Cardiac muscle cell (in vitro differentiated cells and primary cell): ENCODE measurements at regions not wholly inside any gene's neighbourhood (a gene's known extent, or its start where the extent isn't known, plus 50 kb on each side); places are given as distances from the start of the nearest gene placed in this dataset.

ENCODE experiments used
- DNase-seq, 2 donors: peaks; one replicate each; pipeline versions ENCODE4 v3.0.0 to v3.0.0-alpha.2; 2010 to 2017; ENCODE audit warnings: low read depth in 1 of 2, low spot score in 1 of 2
- H3K27ac ChIP-seq: fragments of 200-600 bp; sonication (generic); 2 replicates; pipeline ENCODE4 v1.5.1; 2016
- H3K27me3 ChIP-seq: fragments of 200-600 bp; sonication (generic); 2 replicates; pipeline ENCODE4 v1.6.0; 2016; ENCODE audit warnings: control low read depth
- H3K36me3 ChIP-seq: fragments of 200-600 bp; sonication (generic); 2 replicates; pipeline ENCODE4 v1.5.1; 2016; ENCODE audit warnings: control low read depth
- H3K4me1 ChIP-seq: fragments of 200-600 bp; sonication (generic); 2 replicates; pipeline ENCODE4 v1.8.1; 2017; ENCODE audit warnings: low read depth, mild to moderate bottlenecking, mixed run types
- H3K4me3 ChIP-seq: fragments of 200-600 bp; sonication (generic); 2 replicates; pipeline ENCODE4 v1.5.1; 2016; ENCODE audit warnings: mild to moderate bottlenecking
- H3K9me3 ChIP-seq: fragments of 200-600 bp; sonication (generic); 2 replicates; pipeline ENCODE4 v1.5.1; 2017; ENCODE audit warnings: low read depth, mild to moderate bottlenecking, control low read depth
- TF ChIP-seq, protein P1 (sequence below): IDR thresholded peaks from 2 replicates; pipeline ENCODE4 v1.5.1; 2012; ENCODE audit warnings: low read depth, mild to moderate bottlenecking, low read length

DNA sequence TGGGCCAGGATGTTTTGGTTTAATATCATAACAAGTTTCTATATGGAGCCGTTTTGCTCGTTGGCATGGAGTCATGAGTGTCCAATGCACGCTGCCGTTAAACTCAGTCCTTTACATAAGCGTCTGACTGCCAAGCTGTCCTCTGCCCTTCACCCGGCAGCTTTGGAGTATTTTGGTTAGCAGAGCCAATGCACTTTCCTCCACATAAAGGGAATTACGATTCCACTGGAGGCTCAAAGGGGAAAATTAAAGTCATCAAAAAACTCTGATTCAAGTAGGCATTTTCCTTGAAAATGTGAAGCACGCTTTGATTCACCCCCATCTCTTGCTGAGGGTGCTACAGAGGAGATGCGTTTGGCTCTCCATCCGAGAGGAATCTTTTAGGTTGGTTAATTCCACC is 144.4 kb upstream of the ARGLU1 start:
- Histone ChIP-seq H3K27ac (no peak overlapping the region), H3K36me3 (no peaks in the 10 kb centered on the region), H3K9me3 (no peaks in the 10 kb centered on the region), H3K4me3 (no peak overlapping the region), H3K4me1 (no peaks in the 10 kb centered on the region), H3K27me3 (no peaks in the 10 kb centered on the region)
- no peak for DNase-seq
- TF ChIP-seq, protein P1, sequence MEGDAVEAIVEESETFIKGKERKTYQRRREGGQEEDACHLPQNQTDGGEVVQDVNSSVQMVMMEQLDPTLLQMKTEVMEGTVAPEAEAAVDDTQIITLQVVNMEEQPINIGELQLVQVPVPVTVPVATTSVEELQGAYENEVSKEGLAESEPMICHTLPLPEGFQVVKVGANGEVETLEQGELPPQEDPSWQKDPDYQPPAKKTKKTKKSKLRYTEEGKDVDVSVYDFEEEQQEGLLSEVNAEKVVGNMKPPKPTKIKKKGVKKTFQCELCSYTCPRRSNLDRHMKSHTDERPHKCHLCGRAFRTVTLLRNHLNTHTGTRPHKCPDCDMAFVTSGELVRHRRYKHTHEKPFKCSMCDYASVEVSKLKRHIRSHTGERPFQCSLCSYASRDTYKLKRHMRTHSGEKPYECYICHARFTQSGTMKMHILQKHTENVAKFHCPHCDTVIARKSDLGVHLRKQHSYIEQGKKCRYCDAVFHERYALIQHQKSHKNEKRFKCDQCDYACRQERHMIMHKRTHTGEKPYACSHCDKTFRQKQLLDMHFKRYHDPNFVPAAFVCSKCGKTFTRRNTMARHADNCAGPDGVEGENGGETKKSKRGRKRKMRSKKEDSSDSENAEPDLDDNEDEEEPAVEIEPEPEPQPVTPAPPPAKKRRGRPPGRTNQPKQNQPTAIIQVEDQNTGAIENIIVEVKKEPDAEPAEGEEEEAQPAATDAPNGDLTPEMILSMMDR, result no peak

DNA sequence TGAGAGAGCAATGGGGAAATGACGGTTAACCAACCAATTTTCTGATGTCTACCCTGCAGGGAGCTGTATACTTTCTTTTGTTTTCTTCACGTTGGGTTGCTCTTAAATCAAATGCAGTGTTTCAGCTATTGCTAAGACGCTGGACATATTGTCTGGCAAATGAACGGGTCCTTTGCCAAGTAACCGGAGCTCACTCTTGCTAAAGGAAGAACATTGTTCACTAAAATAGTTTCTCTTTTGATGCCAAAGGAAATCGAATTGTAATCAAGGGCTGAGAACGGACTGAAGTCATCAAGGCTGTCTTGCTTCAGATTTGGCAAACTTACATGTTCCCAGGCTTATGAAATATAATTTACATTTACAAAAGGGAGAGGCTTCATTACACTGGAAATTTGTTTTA is 142.3 kb upstream of the ARGLU1 start:
- Histone ChIP-seq H3K9me3 (no peaks in the 10 kb centered on the region), H3K4me1 (no peaks in the 10 kb centered on the region), H3K27ac (no peak overlapping the region), H3K4me3 (no peak overlapping the region), H3K36me3 (no peaks in the 10 kb centered on the region), H3K27me3 (no peaks in the 10 kb centered on the region)
- peak in 1 of 2 donors; percentile 43 for DNase-seq
- TF ChIP-seq, protein P1, result no peak

DNA sequence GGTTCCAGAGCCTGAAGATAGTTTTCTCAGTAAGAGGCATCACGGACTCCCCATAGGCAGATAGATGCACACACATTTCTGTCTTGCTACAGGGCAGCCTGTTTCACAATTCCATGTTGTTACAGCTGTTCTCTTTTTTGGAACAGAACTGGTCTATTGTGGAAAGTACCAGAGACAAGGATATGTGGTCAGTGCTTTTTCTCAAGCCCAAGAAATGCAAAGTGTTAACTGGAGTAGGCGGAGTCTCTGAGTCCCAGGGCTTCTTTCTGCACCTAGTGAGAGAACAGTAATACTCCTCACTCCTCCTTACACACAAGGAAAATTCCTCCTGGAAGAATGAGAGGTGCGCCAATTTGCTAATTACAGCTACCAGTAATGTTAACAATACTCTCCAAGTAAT is 141.6 kb upstream of the ARGLU1 start:
- H3K4me1 ChIP-seq, result no peaks in the 10 kb centered on the region
- peak in 1 of 2 donors; percentile 72 for DNase-seq
- no peaks in the 10 kb centered on the region for H3K9me3 ChIP-seq
- TF ChIP-seq, protein P1, result no peak
- H3K27me3 ChIP-seq, result no peaks in the 10 kb centered on the region
- H3K36me3 ChIP-seq, result no peaks in the 10 kb centered on the region
- H3K27ac ChIP-seq, result no peak overlapping the region
- no peak overlapping the region for H3K4me3 ChIP-seq

DNA sequence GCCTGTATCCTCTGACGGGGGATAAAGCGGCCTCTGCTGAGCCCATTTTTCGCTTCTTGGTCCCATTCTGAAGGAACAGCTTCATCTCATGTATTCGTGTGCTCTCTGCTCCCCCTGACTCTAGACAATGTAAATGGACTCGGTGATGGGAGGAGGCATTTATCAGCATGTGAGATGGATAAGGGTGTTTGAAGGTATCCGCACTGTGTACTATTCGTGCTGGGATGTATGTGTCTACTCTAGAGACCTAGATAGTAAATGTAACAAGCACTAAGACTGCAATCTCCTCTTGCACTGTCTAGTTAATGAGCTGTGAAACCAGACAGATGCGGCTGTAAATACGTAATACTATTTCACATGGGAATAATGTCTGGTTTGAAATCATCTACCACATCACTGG is 134.6 kb upstream of the ARGLU1 start:
- H3K36me3 ChIP-seq, result no peaks in the 10 kb centered on the region
- H3K9me3 ChIP-seq, result no peaks in the 10 kb centered on the region
- no peak overlapping the region for H3K4me3 ChIP-seq
- TF ChIP-seq, protein P1, result no peak
- no peak overlapping the region for H3K27ac ChIP-seq
- no peak for DNase-seq
- H3K4me1 ChIP-seq, result no peaks in the 10 kb centered on the region
- no peaks in the 10 kb centered on the region for H3K27me3 ChIP-seq

DNA sequence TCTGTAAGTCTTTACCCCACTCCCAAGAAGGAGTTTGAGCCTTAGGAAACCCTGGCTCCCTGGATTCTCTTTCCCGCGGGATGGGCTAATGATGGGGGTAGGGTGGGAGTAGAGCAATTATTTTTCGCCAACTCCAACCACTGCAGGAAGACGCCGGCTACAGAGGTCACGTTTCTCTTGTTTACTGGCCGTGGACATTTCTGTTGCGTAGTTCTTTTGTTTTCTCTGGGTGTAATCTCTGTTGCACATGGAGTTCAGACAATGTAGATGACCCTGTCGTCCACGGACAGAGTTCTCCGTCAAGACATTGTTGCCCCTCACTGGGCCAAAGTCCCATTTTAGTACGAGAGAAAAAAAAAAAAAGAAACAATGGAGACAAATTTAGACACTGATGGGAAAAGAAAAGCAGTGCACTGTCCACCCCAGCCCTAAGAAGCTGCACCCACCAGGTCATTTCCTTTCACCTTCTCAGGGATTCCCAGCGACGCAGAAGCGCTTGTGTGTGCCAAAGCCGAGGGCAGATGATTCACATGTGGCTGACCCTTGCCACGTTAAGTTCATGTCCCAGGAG is 133.9 kb upstream of the ARGLU1 start:
- H3K27me3 ChIP-seq, result no peaks in the 10 kb centered on the region
- H3K36me3 ChIP-seq, result no peaks in the 10 kb centered on the region
- no peaks in the 10 kb centered on the region for H3K4me1 ChIP-seq
- TF ChIP-seq, protein P1, result no peak
- H3K4me3 ChIP-seq, result no peak overlapping the region
- H3K9me3 ChIP-seq, result no peaks in the 10 kb centered on the region
- DNase-seq, result no peak
- no peak overlapping the region for H3K27ac ChIP-seq

DNA sequence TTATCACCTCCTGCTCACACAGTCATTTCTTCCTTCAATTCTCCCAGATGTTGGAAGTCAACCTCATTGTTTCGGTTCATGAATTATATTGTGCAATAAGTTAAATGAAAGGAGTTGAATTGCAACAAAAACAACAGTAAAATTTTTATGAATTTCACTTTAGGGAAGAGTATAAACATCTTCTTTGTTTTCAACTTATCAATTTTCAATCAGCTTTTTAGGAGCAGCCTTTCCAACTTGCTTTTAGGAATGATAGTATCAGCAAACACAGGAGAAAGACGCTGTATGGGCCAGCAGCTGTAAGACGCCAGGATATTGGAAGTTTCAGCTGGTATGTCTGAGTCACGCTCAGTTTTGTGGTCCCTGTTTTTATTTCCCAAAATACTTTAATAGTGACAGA is 132.5 kb upstream of the ARGLU1 start:
- no peaks in the 10 kb centered on the region for H3K4me1 ChIP-seq
- H3K27ac ChIP-seq, result no peak overlapping the region
- H3K9me3 ChIP-seq, result no peaks in the 10 kb centered on the region
- DNase-seq, result no peak
- H3K4me3 ChIP-seq, result no peak overlapping the region
- H3K36me3 ChIP-seq, result no peaks in the 10 kb centered on the region
- TF ChIP-seq, protein P1, result no peak
- H3K27me3 ChIP-seq, result no peaks in the 10 kb centered on the region
